ENCODE measurements at regions not wholly inside any gene's neighbourhood (a gene's known extent, or its start where the extent isn't known, plus 50 kb on each side); places are given as distances from the start of the nearest gene placed in this dataset.

GRCh38 chr14:105830171-105830570 lies 303.8 kb downstream of the TMEM121 start:
- Histone ChIP-seq H3K4me2 (ENCODE audit: low read depth, low read length) (no peak overlapping the region), H3K9me3 (ENCODE audit: low read length) (no peaks in the 10 kb centered on the region), H3K9ac (ENCODE audit: insufficient read depth, low read depth, low read length) (no peak overlapping the region), H3K79me2 (ENCODE audit: insufficient read depth, low read length) (no peaks in the 10 kb centered on the region), H2AFZ (ENCODE audit: low read length) (no peak overlapping the region), H4K20me1 (ENCODE audit: insufficient read depth, low read length) (no peaks in the 10 kb centered on the region), H3K27me3 (ENCODE audit: control insufficient read depth in 1 of 2, insufficient read depth in 2 of 2, low read length in 2 of 2) (no peaks in the 10 kb centered on the region; a peak in 1 of 5 replicates), H3K36me3 (replicated peaks in 1 of 2; ENCODE audit: control insufficient read depth in 1 of 2, insufficient read depth in 2 of 2, low read length in 2 of 2) (no peaks in the 10 kb centered on the region), H3K4me1 (ENCODE audit: insufficient read depth, low read length) (no peaks in the 10 kb centered on the region), H3K4me3 (replicated peaks in 1 of 3; ENCODE audit: insufficient read depth in 1 of 3, low read depth in 2 of 3, low read length in 3 of 3) (no peak overlapping the region), H3K27ac (ENCODE audit: extremely low read length, insufficient read depth, low read length) (no peak overlapping the region)
- intact Hi-C loops (cut with micrococcal nuclease; ENCODE audit: unreplicated experiment): no loop called here
- ATAC-seq (no peak), FAIRE-seq (no peak), DNase-seq (ENCODE audit: low spot score) (no peak)
- TF ChIP-seq KMT2B (CRISPR knock-in tag; IDR thresholded peaks at IDR 0.05) (no peak), TRAFD1 (CRISPR knock-in tag; IDR thresholded peaks at IDR 0.05; ENCODE audit: borderline replicate concordance) (no peak), RAD21 (CRISPR knock-in tag; IDR thresholded peaks at IDR 0.05) (no peak), TFDP1 (CRISPR knock-in tag; IDR thresholded peaks at IDR 0.05; ENCODE audit: borderline replicate concordance) (no peak)
- CTCF ChIA-PET (ENCODE audit: low intra/inter-chr PET ratio, low total read pairs): no interaction called here
- WGBS (ENCODE audit: low lambda C conversion rate): 81% methylated on average over 6 of the region's 6 CpGs
- no TSS peak for BruUV-seq (replicated peaks)
- in situ Hi-C loops (cut with HindIII; ENCODE audit: extremely low pct_ligation_motif_present, low pct_unique_long_range_greater_than_20kb): no loop called here
- POLR2A ChIA-PET: no interaction called here

GRCh38 chr14:105836160-105836559 lies 309.8 kb downstream of the TMEM121 start:
- no peak overlapping the region for H3K4me2 ChIP-seq (ENCODE audit: low read depth, low read length)
- H3K4me3 ChIP-seq (replicated peaks in 1 of 3; ENCODE audit: insufficient read depth in 1 of 3, low read depth in 2 of 3, low read length in 3 of 3): no peak overlapping the region
- ChIA-PET CTCF (ENCODE audit: low intra/inter-chr PET ratio, low total read pairs) (no interaction called here), POLR2A (no interaction called here)
- WGBS (ENCODE audit: low lambda C conversion rate): 7% methylated on average over 9 of the region's 11 CpGs
- no peaks in the 10 kb centered on the region for H3K36me3 ChIP-seq (replicated peaks in 1 of 2; ENCODE audit: control insufficient read depth in 1 of 2, insufficient read depth in 2 of 2, low read length in 2 of 2)
- TF ChIP-seq SNAI1 (CRISPR knock-in tag; IDR thresholded peaks at IDR 0.05; ENCODE audit: borderline replicate concordance): no peak
- TF ChIP-seq SNAPC4 (CRISPR knock-in tag; IDR thresholded peaks at IDR 0.05): no peak
- TF ChIP-seq MNT (IDR thresholded peaks at IDR 0.05): peak; percentile 59
- no peak for TF ChIP-seq SMARCC2 (IDR thresholded peaks at IDR 0.05)
- no peak for TF ChIP-seq MAF1 (CRISPR knock-in tag; IDR thresholded peaks at IDR 0.05; ENCODE audit: borderline replicate concordance)
- no peak for TF ChIP-seq ZFP36L2 (CRISPR knock-in tag; IDR thresholded peaks at IDR 0.05)
- no peak overlapping the region for H2AFZ ChIP-seq (ENCODE audit: low read length)
- H3K27ac ChIP-seq (ENCODE audit: extremely low read length, insufficient read depth, low read length): no peak overlapping the region
- H3K27me3 ChIP-seq (ENCODE audit: control insufficient read depth in 1 of 2, insufficient read depth in 2 of 2, low read length in 2 of 2): peaks cover 5 to 34% of the 10 kb centered on the region in 2 experiments; a peak in 4 of 5 replicates
- no peak for ATAC-seq
- no peak for FAIRE-seq
- in situ Hi-C loops (cut with HindIII; ENCODE audit: extremely low pct_ligation_motif_present, low pct_unique_long_range_greater_than_20kb): no loop called here
- no peaks in the 10 kb centered on the region for H3K4me1 ChIP-seq (ENCODE audit: insufficient read depth, low read length)
- DNase-seq (ENCODE audit: low spot score): no peak
- H3K79me2 ChIP-seq (ENCODE audit: insufficient read depth, low read length): no peaks in the 10 kb centered on the region
- no peak overlapping the region for H3K9ac ChIP-seq (ENCODE audit: insufficient read depth, low read depth, low read length)
- no peaks in the 10 kb centered on the region for H4K20me1 ChIP-seq (ENCODE audit: insufficient read depth, low read length)
- no peaks in the 10 kb centered on the region for H3K9me3 ChIP-seq (ENCODE audit: low read length)
- BruUV-seq (replicated peaks): no TSS peak
- intact Hi-C loops (cut with micrococcal nuclease; ENCODE audit: unreplicated experiment): no loop called here

All from HepG2 (cell line).